ENCODE measurements at regions not wholly inside any gene's neighbourhood (a gene's known extent, or its start where the extent isn't known, plus 50 kb on each side); places are given as distances from the start of the nearest gene placed in this dataset.
"Not testable (repeated sequence)": the region's sequence is repeated elsewhere in the genome, so short reads cannot be mapped to it uniquely, and the experiment has no call there.

- DNase-seq, result no peak
Observed at GRCh38 chr17:33910200-33910857, 344.8 kb upstream of the CCL2 start.

GRCh38 chr17:33914125-33914524 lies 341.0 kb upstream of the CCL2 start:
- no peak for DNase-seq

- no peak for DNase-seq
Observed at GRCh38 chr17:33922971-33923370, 332.1 kb upstream of the CCL2 start.

GRCh38 chr17:33924104-33924503 lies 331.0 kb upstream of the CCL2 start:
- no peak for DNase-seq

- no peak for DNase-seq
Observed at GRCh38 chr17:33925649-33926048, 329.4 kb upstream of the CCL2 start.

- DNase-seq, result no peak
Observed at GRCh38 chr17:33927732-33928133, 327.4 kb upstream of the CCL2 start.

- DNase-seq, result no peak
Observed at GRCh38 chr17:33929181-33929724, 325.8 kb upstream of the CCL2 start.

GRCh38 chr17:33931148-33931814 lies 323.8 kb upstream of the CCL2 start:
- not testable (repeated sequence) for DNase-seq

GRCh38 chr17:33932996-33933395 lies 322.1 kb upstream of the CCL2 start:
- DNase-seq, result no peak

- DNase-seq, result no peak
Observed at GRCh38 chr17:33933576-33933975, 321.5 kb upstream of the CCL2 start.

GRCh38 chr17:33934696-33935095 lies 320.4 kb upstream of the CCL2 start:
- no peak for DNase-seq

GRCh38 chr17:33935822-33936221 lies 319.3 kb upstream of the CCL2 start:
- no peak for DNase-seq

- no peak for DNase-seq
Observed at GRCh38 chr17:33936764-33937163, 318.3 kb upstream of the CCL2 start.

- no peak for DNase-seq
Observed at GRCh38 chr17:33939959-33940358, 315.1 kb upstream of the CCL2 start.

GRCh38 chr17:33940769-33941370 lies 314.2 kb upstream of the CCL2 start:
- DNase-seq, result no peak

- DNase-seq, result no peak
Observed at GRCh38 chr17:33941744-33942143, 313.3 kb upstream of the CCL2 start.

- DNase-seq, result no peak
Observed at GRCh38 chr17:33942414-33942813, 312.7 kb upstream of the CCL2 start.

- no peak for DNase-seq
Observed at GRCh38 chr17:33944412-33944811, 310.7 kb upstream of the CCL2 start.

GRCh38 chr17:33944826-33945225 lies 310.3 kb upstream of the CCL2 start:
- DNase-seq, result no peak

GRCh38 chr17:33945646-33946546 lies 309.2 kb upstream of the CCL2 start:
- DNase-seq, result no peak

GRCh38 chr17:33947762-33948161 lies 307.3 kb upstream of the CCL2 start:
- no peak for DNase-seq

- DNase-seq, result no peak
Observed at GRCh38 chr17:33948309-33948708, 306.8 kb upstream of the CCL2 start.

GRCh38 chr17:33949100-33949499 lies 306.0 kb upstream of the CCL2 start:
- DNase-seq, result no peak

Data from activated CD4-positive, alpha-beta T cell treated with anti-CD3 and anti-CD28 coated beads, Interleukin-2, amount 50 U/mL, for 4 hours (primary cell).